ENCODE measurements at regions not wholly inside any gene's neighbourhood (a gene's known extent, or its start where the extent isn't known, plus 50 kb on each side); places are given as distances from the start of the nearest gene placed in this dataset.

DNA sequence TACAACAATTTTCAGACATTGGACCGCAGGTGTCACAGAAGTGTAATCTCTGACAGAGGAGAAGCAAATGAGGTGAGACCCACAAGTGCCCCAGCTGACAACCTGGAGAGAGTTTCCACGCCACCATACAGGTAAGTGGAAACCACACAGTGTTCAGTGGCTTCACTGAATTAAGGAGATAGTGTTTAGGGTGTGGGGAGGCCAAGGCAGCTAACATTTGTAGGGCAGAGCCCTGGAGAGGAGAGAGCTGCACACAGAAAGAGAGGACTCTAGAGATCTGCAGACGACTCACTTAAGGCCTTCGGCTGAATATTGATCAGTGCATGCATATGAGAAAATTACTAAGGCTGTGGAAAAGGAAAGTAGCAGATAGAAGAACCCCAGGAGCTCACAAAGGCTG lies 228.9 kb upstream of the TNRC6C start:
- no peak overlapping the region for H3K27ac ChIP-seq (ENCODE audit: extremely low read depth, low read depth, low read length)
- no peak overlapping the region for H3K4me3 ChIP-seq (ENCODE audit: low read depth, low read length)
- H3K4me1 ChIP-seq (ENCODE audit: control insufficient read depth, insufficient read depth, low read length) = peaks cover 5% of the 10 kb centered on the region; the same call in 1 of the 2 replicates
- no peaks in the 10 kb centered on the region; the same call in none of the 2 replicates for H3K9me3 ChIP-seq (ENCODE audit: control insufficient read depth, insufficient read depth, low read depth, low read length)
- ChIA-PET POLR2A (interaction anchor here (0.5 kb wide), 1 partner anchor 229 kb away, joined by 3 read pairs; the partner anchor contains the start of gene TNRC6C), CTCF (interaction anchor here (1.2 kb wide), 1 partner anchor 16 kb away, joined by 3 read pairs; no protein-coding TSS in a partner anchor)
- H3K36me3 ChIP-seq (ENCODE audit: control insufficient read depth in 2 of 2, insufficient read depth in 1 of 2, low read length in 2 of 2) = no peaks in the 10 kb centered on the region
- TF ChIP-seq, protein P1, sequence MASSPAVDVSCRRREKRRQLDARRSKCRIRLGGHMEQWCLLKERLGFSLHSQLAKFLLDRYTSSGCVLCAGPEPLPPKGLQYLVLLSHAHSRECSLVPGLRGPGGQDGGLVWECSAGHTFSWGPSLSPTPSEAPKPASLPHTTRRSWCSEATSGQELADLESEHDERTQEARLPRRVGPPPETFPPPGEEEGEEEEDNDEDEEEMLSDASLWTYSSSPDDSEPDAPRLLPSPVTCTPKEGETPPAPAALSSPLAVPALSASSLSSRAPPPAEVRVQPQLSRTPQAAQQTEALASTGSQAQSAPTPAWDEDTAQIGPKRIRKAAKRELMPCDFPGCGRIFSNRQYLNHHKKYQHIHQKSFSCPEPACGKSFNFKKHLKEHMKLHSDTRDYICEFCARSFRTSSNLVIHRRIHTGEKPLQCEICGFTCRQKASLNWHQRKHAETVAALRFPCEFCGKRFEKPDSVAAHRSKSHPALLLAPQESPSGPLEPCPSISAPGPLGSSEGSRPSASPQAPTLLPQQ (tag by site-specific recombination; IDR thresholded peaks at IDR 0.05) = no peak
- no peak for TF ChIP-seq ZNF23 (tag by site-specific recombination; IDR thresholded peaks at IDR 0.05; ENCODE audit: borderline replicate concordance)
- no peak for TF ChIP-seq ZNF837 (tag by site-specific recombination; IDR thresholded peaks at IDR 0.05)
- no peak for TF ChIP-seq ZNF660 (tag by site-specific recombination; IDR thresholded peaks at IDR 0.05)
- TF ChIP-seq, protein P2, sequence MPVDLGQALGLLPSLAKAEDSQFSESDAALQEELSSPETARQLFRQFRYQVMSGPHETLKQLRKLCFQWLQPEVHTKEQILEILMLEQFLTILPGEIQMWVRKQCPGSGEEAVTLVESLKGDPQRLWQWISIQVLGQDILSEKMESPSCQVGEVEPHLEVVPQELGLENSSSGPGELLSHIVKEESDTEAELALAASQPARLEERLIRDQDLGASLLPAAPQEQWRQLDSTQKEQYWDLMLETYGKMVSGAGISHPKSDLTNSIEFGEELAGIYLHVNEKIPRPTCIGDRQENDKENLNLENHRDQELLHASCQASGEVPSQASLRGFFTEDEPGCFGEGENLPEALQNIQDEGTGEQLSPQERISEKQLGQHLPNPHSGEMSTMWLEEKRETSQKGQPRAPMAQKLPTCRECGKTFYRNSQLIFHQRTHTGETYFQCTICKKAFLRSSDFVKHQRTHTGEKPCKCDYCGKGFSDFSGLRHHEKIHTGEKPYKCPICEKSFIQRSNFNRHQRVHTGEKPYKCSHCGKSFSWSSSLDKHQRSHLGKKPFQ (tag by site-specific recombination; IDR thresholded peaks at IDR 0.05) = no peak
- no peak for TF ChIP-seq ZNF768 (tag by site-specific recombination; IDR thresholded peaks at IDR 0.05)
- TF ChIP-seq ZNF777 (tag by site-specific recombination; IDR thresholded peaks at IDR 0.05; ENCODE audit: borderline replicate concordance) = no peak
- TF ChIP-seq MEIS1 (CRISPR knock-in tag; IDR thresholded peaks at IDR 0.05; ENCODE audit: borderline replicate concordance) = no peak
- TF ChIP-seq SP7 (tag by site-specific recombination; IDR thresholded peaks at IDR 0.05) = no peak
- no peak for TF ChIP-seq ZNF10 (tag by site-specific recombination; IDR thresholded peaks at IDR 0.05)
- TF ChIP-seq ZNF214 (tag by site-specific recombination; IDR thresholded peaks at IDR 0.05; ENCODE audit: borderline replicate concordance) = no peak
- TF ChIP-seq, protein P3, sequence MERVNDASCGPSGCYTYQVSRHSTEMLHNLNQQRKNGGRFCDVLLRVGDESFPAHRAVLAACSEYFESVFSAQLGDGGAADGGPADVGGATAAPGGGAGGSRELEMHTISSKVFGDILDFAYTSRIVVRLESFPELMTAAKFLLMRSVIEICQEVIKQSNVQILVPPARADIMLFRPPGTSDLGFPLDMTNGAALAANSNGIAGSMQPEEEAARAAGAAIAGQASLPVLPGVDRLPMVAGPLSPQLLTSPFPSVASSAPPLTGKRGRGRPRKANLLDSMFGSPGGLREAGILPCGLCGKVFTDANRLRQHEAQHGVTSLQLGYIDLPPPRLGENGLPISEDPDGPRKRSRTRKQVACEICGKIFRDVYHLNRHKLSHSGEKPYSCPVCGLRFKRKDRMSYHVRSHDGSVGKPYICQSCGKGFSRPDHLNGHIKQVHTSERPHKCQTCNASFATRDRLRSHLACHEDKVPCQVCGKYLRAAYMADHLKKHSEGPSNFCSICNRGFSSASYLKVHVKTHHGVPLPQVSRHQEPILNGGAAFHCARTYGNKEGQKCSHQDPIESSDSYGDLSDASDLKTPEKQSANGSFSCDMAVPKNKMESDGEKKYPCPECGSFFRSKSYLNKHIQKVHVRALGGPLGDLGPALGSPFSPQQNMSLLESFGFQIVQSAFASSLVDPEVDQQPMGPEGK (tag by site-specific recombination; IDR thresholded peaks at IDR 0.05) = no peak

DNA sequence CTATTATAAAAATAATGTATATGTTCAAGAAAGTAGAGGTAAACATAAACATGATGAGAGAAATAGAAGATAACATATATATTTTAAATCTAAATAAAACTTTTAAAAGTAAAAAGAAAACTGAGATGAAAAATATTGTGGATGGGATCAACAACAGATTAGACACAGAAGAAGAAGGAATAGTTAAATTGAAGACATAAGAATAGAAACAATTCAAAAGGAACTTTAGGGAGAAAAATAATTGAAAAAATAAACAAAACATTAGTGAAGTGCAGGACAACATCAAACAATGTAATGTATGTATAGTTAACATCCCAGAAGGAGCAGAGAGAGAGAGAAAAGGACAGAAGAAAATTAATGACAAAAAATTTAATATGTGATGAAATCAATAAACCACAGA lies 228.1 kb upstream of the TNRC6C start:
- no peaks in the 10 kb centered on the region; the same call in none of the 2 replicates for H3K9me3 ChIP-seq (ENCODE audit: control insufficient read depth, insufficient read depth, low read depth, low read length)
- no peak overlapping the region for H3K4me3 ChIP-seq (ENCODE audit: low read depth, low read length)
- POLR2A ChIA-PET = interaction anchor here (0.5 kb wide), 1 partner anchor 67 kb away, joined by 5 read pairs; no protein-coding TSS in a partner anchor
- CTCF ChIA-PET = interaction anchor here (0.6 to 1.1 kb wide), 4 partner anchors 11 to 355 kb away, joined by 3 read pairs; no protein-coding TSS in a partner anchor
- no peak for TF ChIP-seq ZNF23 (tag by site-specific recombination; IDR thresholded peaks at IDR 0.05; ENCODE audit: borderline replicate concordance)
- TF ChIP-seq TRIM28 (IDR thresholded peaks at IDR 0.05; ENCODE audit: borderline replicate concordance, low read length) = no peak
- no peak for TF ChIP-seq YY2 (tag by site-specific recombination; IDR thresholded peaks at IDR 0.05)
- TF ChIP-seq, protein P4, sequence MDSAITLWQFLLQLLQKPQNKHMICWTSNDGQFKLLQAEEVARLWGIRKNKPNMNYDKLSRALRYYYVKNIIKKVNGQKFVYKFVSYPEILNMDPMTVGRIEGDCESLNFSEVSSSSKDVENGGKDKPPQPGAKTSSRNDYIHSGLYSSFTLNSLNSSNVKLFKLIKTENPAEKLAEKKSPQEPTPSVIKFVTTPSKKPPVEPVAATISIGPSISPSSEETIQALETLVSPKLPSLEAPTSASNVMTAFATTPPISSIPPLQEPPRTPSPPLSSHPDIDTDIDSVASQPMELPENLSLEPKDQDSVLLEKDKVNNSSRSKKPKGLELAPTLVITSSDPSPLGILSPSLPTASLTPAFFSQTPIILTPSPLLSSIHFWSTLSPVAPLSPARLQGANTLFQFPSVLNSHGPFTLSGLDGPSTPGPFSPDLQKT (IDR thresholded peaks at IDR 0.05; ENCODE audit: borderline replicate concordance, low read depth, low read length) = no peak
- TF ChIP-seq ZNF248 (tag by site-specific recombination; IDR thresholded peaks at IDR 0.05) = no peak
- peaks cover 11% of the 10 kb centered on the region for H3K4me1 ChIP-seq (ENCODE audit: control insufficient read depth, insufficient read depth, low read length)
- no peak overlapping the region for H3K27ac ChIP-seq (ENCODE audit: extremely low read depth, low read depth, low read length)
- H3K36me3 ChIP-seq (ENCODE audit: control insufficient read depth in 2 of 2, insufficient read depth in 1 of 2, low read length in 2 of 2) = no peaks in the 10 kb centered on the region
